CD4-positive, alpha-beta T cell treated with Interleukin-6 at 100 ng/mL for 8 hours (primary cell): ENCODE measurements at regions not wholly inside any gene's neighbourhood (a gene's known extent, or its start where the extent isn't known, plus 50 kb on each side); places are given as distances from the start of the nearest gene placed in this dataset.
"Not testable (repeated sequence)": the region's sequence is repeated elsewhere in the genome, so short reads cannot be mapped to it uniquely, and the experiment has no call there.

Experiments used
- DNase-seq: peaks from one replicate; pipeline ENCODE4 v3.0.0-alpha.2; 2020; ENCODE audit warnings: mixed read lengths, low spot score

- DNase-seq, result no peak
Observed at GRCh38 chr5:112573441-112573840, 154.4 kb upstream of the EPB41L4A start.

- DNase-seq, result no peak
Observed at GRCh38 chr5:112574536-112574935, 155.5 kb upstream of the EPB41L4A start.

- DNase-seq, result no peak
Observed at GRCh38 chr5:112576298-112576925, 157.3 kb upstream of the EPB41L4A start.

- no peak for DNase-seq
Observed at GRCh38 chr5:112579599-112580170, 158.0 kb upstream of the APC start.

DNA sequence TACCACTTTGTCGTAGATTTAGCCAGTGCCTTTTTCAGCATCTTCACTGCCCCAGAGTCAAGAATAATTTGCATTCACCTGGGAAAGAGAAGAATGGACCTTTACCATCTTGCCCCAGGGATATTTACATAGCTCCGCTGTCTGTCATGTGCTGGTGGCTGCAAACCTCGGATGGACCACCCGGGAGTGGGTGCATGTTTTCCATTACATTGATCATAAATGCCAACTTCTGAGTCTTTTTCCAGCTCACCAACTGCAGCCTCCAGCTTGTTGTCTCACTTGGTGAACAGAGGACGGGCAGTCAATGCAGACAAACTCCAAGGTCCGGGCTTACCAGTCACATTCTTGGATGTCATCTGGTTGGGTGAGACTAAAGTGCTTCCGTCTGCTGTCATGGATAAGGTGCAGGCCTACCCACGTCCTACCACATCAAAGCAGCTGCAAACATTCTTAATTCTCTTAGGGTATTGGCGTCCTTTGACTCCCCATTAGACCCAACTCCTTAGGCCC lies 155.8 kb upstream of the APC start:
- DNase-seq, result no peak

- DNase-seq, result no peak
Observed at GRCh38 chr5:112583166-112583565, 154.5 kb upstream of the APC start.

DNA sequence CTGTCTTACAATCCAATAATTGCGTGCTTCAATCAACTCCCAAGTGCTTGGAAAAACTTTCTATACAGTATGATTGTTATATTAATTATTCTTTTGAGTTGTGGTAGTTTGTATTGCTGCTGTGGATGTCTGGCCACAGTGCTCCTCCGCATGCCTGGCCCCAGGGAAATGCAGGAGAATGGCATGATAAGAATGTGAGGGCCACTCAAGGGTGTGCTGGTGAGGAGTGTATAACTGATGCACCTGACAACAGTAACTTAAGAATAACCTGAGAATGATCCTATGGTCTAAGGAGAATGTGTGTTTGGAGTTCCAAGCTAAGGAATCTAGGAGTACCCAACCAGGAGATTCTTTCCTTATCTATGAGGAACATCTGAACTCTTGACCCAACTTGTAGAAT lies 152.9 kb upstream of the APC start:
- no peak for DNase-seq

- DNase-seq, result no peak
Observed at GRCh38 chr5:112586596-112587062, 151.1 kb upstream of the APC start.

- DNase-seq, result not testable (repeated sequence)
Observed at GRCh38 chr5:112590858-112591257, 146.8 kb upstream of the APC start.

- no peak for DNase-seq
Observed at GRCh38 chr5:112594095-112594850, 143.4 kb upstream of the APC start.

DNA sequence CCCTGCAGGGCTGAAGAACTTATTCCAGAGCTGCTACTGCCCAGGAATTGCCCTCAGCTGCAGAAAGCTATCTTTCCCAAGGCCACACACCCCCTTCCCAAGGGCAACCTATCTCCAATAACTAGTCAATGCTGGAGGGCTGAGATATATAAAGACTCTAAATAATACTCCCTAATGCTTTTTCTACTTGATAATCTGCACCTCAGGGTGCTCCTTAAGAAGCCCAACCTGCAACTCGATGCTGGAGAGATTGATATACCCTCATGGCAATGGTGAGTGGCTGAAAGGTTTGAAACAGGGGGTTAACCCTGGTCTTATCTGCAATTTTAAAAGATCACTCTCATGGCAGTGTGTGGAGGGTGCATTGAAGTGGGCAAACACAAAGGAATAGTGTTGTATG lies 142.7 kb upstream of the APC start:
- no peak for DNase-seq

DNA sequence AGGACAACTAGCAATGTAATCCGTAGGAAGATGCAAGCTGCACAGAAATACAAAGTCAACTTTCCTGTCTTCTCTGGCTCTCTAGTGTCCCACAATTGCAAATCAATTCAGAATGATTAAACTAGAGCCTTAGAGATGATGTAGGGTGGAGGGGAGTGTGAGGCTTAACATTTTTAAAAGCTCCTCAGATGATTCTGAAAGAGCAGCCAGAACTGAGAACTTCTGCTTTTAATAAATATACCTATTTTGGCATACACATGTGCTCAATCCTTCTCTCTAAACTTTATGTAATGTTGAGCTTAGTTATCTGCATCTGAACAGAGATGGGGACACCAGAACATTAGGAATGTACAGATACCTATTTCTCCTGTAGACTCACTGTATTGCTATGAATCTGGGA lies 139.9 kb upstream of the APC start:
- DNase-seq, result no peak

DNA sequence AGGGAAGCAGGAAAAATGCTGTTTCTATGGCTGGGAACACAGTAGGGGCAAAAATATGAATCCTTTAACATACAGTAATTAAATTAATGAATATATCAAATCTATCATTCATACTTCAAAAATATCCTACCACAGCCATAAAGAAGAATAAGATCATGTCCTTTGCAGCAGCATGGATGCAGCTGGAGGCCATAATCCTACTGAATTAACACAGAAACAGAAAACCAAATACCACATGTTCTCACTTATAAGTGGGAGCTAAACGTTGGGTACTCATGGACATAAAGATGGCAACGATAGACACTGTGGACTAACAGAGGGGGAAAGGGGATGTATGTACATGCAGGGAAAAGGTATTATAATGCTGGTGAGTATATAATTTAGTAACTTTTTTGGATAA lies 137.2 kb upstream of the APC start:
- not testable (repeated sequence) for DNase-seq

DNA sequence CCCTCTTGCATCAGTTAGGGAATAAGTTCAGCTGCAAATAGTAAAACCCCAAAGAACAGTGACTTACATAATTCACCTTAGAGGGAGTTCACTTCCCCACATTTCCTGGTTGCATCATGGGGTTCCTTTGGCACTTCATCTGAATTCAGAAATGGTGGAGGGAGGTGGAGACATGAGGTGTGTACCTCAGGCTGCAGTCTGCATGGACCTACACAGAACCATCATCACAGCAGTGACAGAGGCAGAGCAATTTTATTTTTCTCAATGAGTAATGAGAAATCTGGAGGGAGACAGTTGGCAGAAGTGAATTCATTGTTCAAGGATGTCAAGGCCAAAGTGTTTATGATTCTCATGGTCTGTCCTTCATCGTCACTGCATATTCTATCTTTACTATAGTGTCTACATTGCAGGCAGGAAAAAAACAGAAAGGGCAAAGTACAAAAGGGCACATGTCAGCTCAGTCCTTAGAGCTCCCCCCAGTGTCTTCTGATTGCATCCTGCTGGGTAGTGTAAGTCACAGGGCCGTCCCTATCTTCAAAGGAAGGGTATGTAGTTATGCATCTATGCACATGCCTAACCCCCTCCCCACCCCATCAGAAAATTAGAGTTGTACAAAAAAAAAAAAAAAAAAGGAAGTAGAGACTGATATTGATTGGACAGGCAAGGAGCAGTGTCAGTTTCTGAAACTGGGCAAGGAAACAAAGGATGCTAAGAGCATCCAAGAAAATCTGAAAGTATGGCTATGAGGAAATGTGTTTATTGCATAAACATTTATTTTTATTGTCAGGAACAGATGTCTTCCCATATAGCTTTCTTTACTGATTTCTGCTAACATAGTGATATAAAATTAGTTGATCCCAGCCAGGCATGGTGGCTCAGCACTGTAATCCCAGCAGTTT lies 132.7 kb upstream of the APC start:
- no peak for DNase-seq

- no peak for DNase-seq
Observed at GRCh38 chr5:112608975-112609374, 128.7 kb upstream of the APC start.

GRCh38 chr5:112612663-112613062 lies 125.0 kb upstream of the APC start:
- no peak for DNase-seq

DNA sequence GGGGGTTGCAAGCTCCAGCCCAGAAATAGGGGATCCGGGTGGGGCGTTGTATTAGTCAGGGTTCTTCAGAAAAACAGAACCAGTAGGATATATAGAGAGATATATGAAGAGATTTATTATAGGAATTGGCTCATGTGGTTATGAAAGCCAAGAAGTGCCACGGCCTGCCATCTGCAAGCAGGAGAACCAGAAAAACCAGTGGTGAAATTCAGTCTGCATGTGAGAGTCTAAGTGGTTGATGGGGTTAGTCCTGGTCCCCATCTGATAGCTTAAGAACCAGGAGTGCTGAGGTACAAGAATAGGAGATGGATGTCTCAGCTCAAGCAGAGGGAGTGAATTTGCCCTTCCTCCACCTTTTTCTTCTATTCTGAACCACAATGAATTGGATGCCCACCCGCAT lies 123.4 kb upstream of the APC start:
- no peak for DNase-seq

- DNase-seq, result no peak
Observed at GRCh38 chr5:112614986-112615385, 122.7 kb upstream of the APC start.

DNA sequence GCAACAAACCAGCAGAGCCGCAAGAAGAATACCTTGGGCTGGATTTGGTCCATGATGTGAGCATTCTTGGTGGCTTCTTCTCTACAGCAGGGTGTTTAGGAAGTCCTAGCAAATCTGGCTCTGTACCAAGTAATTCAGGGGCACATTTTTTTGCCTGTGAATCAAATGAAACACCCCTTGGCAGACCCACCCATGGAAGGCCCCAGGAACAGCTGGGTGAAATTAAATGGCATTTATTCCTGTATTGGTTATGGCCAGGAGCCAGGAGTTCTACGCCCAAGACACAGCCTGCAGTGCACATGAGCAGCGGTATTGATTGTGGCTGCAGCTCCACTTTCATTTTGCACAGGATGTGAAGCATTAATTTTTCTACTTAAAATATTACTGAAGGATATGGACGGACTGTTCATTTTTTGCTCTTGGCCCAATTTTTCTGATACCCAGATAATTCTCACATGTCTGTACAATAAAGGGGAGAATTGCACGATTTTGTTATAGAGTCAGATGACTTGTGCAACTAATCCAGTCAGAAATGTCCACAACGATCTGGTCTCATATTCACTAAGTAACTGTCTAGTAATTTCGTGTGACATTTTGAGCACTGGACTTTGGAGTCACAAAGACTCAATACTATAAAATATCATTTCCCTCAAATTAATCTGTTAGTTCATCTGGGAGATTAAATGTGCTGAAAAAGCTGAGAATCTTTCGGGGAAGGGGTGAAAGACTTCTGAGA lies 120.7 kb upstream of the APC start:
- no peak for DNase-seq

- DNase-seq, result no peak
Observed at GRCh38 chr5:112625246-112625645, 112.4 kb upstream of the APC start.

DNA sequence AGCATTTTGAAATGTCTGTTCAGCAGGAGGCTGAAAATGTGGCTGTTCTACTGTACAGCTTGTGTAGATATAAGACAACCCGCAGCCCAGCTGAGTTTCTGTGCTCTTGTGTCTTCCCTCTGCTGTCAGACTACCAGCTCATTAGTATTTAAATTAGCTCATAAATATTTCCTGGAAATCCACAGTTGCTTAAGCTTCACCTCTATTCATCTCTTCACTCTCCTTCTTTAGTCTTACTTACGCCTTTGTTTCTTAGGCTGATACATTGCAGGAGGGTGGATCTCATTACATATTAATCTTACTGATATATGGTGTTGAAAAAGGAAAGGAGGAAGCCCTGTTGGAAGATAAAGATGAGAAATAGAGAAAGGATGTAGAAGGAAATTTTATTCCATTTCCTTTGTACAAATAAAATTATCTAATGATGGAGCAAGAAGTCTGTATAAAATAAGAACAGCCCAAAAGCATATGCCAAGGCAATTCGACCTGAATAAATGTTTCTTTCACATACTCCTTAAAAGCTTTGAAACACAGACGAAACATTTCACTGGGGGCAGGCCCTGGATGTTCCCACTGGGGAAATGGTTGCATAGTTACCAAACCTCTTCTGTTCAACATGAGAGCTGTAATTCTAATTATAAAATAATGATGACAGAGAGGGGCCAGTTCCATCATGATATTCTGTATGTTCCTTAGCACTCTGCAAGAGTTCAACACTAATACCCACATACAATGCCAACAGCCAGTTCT lies 111.8 kb upstream of the APC start:
- DNase-seq, result no peak
